Endothelial cell of umbilical vein (primary cell): ENCODE measurements at regions not wholly inside any gene's neighbourhood (a gene's known extent, or its start where the extent isn't known, plus 50 kb on each side); places are given as distances from the start of the nearest gene placed in this dataset.

Experiments
- BruUV-seq: library from RNA; stranded (reverse); fragments of 400-500 nt; replicated peaks from 2 replicates; lab custom pipeline; 2021; lab: Mats Ljungman, UMichigan
- CTCF ChIA-PET: fragments of 300-600, 350-600 bp; sonication (Branson Sonifier 250); formaldehyde crosslinking; loops from one replicate; lab custom pipeline; 2021; ENCODE audit warnings: antibody characterized with exemption, inconsistent platforms; lab: Charles Lee
- POLR2A ChIA-PET: fragments of 300-600, 350-600 bp; sonication (Branson Sonifier 250); formaldehyde crosslinking; loops from one replicate; lab custom pipeline; 2021; ENCODE audit warnings: antibody characterized with exemption, inconsistent platforms; lab: Charles Lee
- DNase-seq: peaks from one replicate; pipeline ENCODE4 v3.0.0-alpha.2; 2011; ENCODE audit warnings: low read depth, low spot score
- FAIRE-seq: peaks from 2 replicates; lab custom pipeline; 2011; peaks lifted over from hg19 to GRCh38; lab: Jason Lieb, UNC
- H2AFZ ChIP-seq: 2 replicates; pipeline ENCODE4 v1.6.0; 2012; ENCODE audit warnings: low read depth, low read length, control low read depth, inconsistent platforms
- H3K27ac ChIP-seq: 2 replicates; pipeline ENCODE4 v1.5.1; 2011; ENCODE audit warnings: low read depth, mild to moderate bottlenecking, control low read depth, low read length, moderate library complexity; ENCODE audit not compliant: insufficient read depth
- H3K27me3 ChIP-seq, 2 experiments: 2 replicates each; pipeline versions ENCODE4 v1.6.0 to v1.6.1; 2011; ENCODE audit warnings: low read length in 2 of 2, mixed read lengths in 1 of 2; ENCODE audit not compliant: control insufficient read depth in 2 of 2, insufficient read depth in 2 of 2
- H3K36me3 ChIP-seq, 2 experiments: 2 replicates in 1 of 2; 3 replicates in 1 of 2; pipeline ENCODE4 v1.5.1; 2011; ENCODE audit warnings: low read length in 2 of 2, mild to moderate bottlenecking in 1 of 2, moderate library complexity in 1 of 2; ENCODE audit not compliant: control insufficient read depth in 2 of 2, insufficient read depth in 2 of 2; ENCODE audit errors: extremely low read depth in 1 of 2
- H3K4me1 ChIP-seq: 3 replicates; pipeline ENCODE4 v1.5.1; 2011; ENCODE audit warnings: mild to moderate bottlenecking, low read length; ENCODE audit not compliant: control insufficient read depth, insufficient read depth; ENCODE audit errors: extremely low read depth
- H3K4me2 ChIP-seq: 2 replicates; pipeline ENCODE4 v1.6.1; 2011; ENCODE audit warnings: low read length, control low read depth, mixed read lengths; ENCODE audit not compliant: insufficient read depth
- H3K4me3 ChIP-seq, 3 experiments: fragments of 200-600 bp in 1 of 3; sonication (generic), shearing (Covaris generic) in 1 of 3; replicated peaks in 1 of 3; 2 replicates each; pipeline ENCODE4 v1.5.1; 2011 to 2016; ENCODE audit warnings: control low read depth in 3 of 3, low read length in 3 of 3, mild to moderate bottlenecking in 2 of 3, inconsistent platforms in 1 of 3, low read depth in 1 of 3, moderate library complexity in 1 of 3; ENCODE audit not compliant: insufficient read depth in 1 of 3
- H3K79me2 ChIP-seq: 2 replicates; pipeline ENCODE4 v1.6.0; 2012; ENCODE audit warnings: low read length, inconsistent platforms; ENCODE audit not compliant: control insufficient read depth, insufficient read depth
- H3K9ac ChIP-seq: replicated peaks from 2 replicates; pipeline ENCODE3; 2011; ENCODE audit warnings: low read length, control low read depth; ENCODE audit not compliant: insufficient read depth; ENCODE audit errors: extremely low read depth
- H3K9me1 ChIP-seq: replicated peaks from 3 replicates; pipeline ENCODE4 v1.6.0; 2011; ENCODE audit warnings: mild to moderate bottlenecking, low read length; ENCODE audit not compliant: control insufficient read depth, insufficient read depth; ENCODE audit errors: extremely low read depth
- H3K9me3 ChIP-seq: replicated peaks from 2 replicates; pipeline ENCODE4 v1.5.1; 2012; ENCODE audit warnings: low read length, inconsistent platforms; ENCODE audit not compliant: control insufficient read depth, insufficient read depth
- H4K20me1 ChIP-seq: replicated peaks from 2 replicates; pipeline ENCODE3; 2011; ENCODE audit warnings: mild to moderate bottlenecking, low read length; ENCODE audit not compliant: control insufficient read depth, insufficient read depth; ENCODE audit errors: extremely low read depth
- FOS ChIP-seq: IDR thresholded peaks from 2 replicates; pipeline ENCODE4 v1.6.1; 2011; ENCODE audit warnings: mild to moderate bottlenecking, low read length, moderate library complexity, borderline replicate concordance; ENCODE audit not compliant: insufficient read depth
- JUN ChIP-seq: IDR thresholded peaks from 2 replicates; pipeline ENCODE4 v1.6.1; 2011; ENCODE audit warnings: borderline replicate concordance, low read depth; ENCODE audit not compliant: insufficient read length, insufficient read depth
- MYC ChIP-seq: IDR thresholded peaks from one replicate; pipeline ENCODE4 v1.6.1; 2011; ENCODE audit warnings: mild to moderate bottlenecking, low read depth, low read length
- POLR2AphosphoS5 ChIP-seq: IDR thresholded peaks from 2 replicates; pipeline ENCODE4 v1.6.1; 2012; ENCODE audit warnings: low read depth, mild to moderate bottlenecking, control low read depth, low read length, moderate library complexity; ENCODE audit not compliant: insufficient read depth
- dilution Hi-C: fragments of 300-500 bp; cut with MboI; formaldehyde crosslinking; loops from one replicate; pipeline ENCODE4 v1.15.0; 2019; ENCODE audit warnings: low sequenced_read_pairs; ENCODE audit not compliant: extremely low pct_ligation_motif_present
- intact Hi-C: fragments of 100-400 bp; cut with micrococcal nuclease; formaldehyde crosslinking; loops from one replicate; pipeline ENCODE4 v1.10.0; 2022
- TF ChIP-seq, protein P1 (sequence below), 2 donors: IDR thresholded peaks; 1 replicate in 1 of 2; 2 replicates in 1 of 2; pipeline ENCODE4 v1.5.1; 2011; ENCODE audit warnings: low read length in 2 of 2, mild to moderate bottlenecking in 2 of 2, moderate library complexity in 2 of 2, control low read depth in 1 of 2, inconsistent platforms in 1 of 2, low read depth in 1 of 2; ENCODE audit not compliant: insufficient read depth in 1 of 2; ENCODE audit errors: extremely low read depth in 1 of 2
- TF ChIP-seq, protein P2 (sequence below): IDR thresholded peaks from 2 replicates; pipeline ENCODE4 v1.6.1; 2011; ENCODE audit not compliant: insufficient read depth, insufficient read length

DNA sequence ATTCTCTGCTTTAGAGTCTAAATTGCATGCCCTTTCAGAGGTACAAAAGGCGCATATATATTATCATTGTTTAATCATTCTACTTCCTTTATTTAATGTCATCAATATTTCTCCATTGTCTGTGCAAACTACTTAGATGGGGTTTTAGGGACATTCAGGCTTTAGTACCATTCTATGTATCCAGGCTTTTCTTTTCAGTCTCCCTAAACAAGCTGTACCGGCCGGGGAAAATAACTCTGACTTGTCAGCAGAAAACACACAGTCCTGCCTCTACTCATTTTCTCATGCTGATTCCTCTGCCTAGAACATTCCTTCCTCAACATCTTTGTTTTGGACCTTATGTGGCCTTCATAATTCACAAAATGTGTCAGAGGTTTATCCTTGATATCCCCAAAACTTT, 392.1 kb upstream of the DAB2 start:
- no peaks in the 10 kb centered on the region for H3K27me3 ChIP-seq
- dilution Hi-C loops (no loop called here), intact Hi-C loops (no loop called here)
- CTCF ChIA-PET, result no interaction called here
- no peaks in the 10 kb centered on the region for H3K79me2 ChIP-seq
- H3K36me3 ChIP-seq, result no peaks in the 10 kb centered on the region
- DNase-seq (no peak), FAIRE-seq (no peak)
- no peak overlapping the region for H3K27ac ChIP-seq
- no peak overlapping the region for H3K9ac ChIP-seq
- POLR2A ChIA-PET, result no interaction called here
- H4K20me1 ChIP-seq, result no peaks in the 10 kb centered on the region
- no peaks in the 10 kb centered on the region for H3K9me1 ChIP-seq
- no peak overlapping the region for H3K4me3 ChIP-seq
- BruUV-seq, result no TSS peak
- TF ChIP-seq, protein P1, sequence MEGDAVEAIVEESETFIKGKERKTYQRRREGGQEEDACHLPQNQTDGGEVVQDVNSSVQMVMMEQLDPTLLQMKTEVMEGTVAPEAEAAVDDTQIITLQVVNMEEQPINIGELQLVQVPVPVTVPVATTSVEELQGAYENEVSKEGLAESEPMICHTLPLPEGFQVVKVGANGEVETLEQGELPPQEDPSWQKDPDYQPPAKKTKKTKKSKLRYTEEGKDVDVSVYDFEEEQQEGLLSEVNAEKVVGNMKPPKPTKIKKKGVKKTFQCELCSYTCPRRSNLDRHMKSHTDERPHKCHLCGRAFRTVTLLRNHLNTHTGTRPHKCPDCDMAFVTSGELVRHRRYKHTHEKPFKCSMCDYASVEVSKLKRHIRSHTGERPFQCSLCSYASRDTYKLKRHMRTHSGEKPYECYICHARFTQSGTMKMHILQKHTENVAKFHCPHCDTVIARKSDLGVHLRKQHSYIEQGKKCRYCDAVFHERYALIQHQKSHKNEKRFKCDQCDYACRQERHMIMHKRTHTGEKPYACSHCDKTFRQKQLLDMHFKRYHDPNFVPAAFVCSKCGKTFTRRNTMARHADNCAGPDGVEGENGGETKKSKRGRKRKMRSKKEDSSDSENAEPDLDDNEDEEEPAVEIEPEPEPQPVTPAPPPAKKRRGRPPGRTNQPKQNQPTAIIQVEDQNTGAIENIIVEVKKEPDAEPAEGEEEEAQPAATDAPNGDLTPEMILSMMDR (IDR thresholded peaks at IDR 0.05; ENCODE audit: extremely low read depth in 1 of 2, insufficient read depth in 1 of 2, low read depth in 1 of 2, low read length in 2 of 2), result no peak
- TF ChIP-seq MYC (no peak), JUN (no peak), POLR2AphosphoS5 (no peak), FOS (no peak)
- TF ChIP-seq, protein P2, sequence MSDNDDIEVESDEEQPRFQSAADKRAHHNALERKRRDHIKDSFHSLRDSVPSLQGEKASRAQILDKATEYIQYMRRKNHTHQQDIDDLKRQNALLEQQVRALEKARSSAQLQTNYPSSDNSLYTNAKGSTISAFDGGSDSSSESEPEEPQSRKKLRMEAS, result no peak
- no peak overlapping the region for H3K4me2 ChIP-seq
- no peak overlapping the region for H2AFZ ChIP-seq
- no peaks in the 10 kb centered on the region for H3K9me3 ChIP-seq
- no peaks in the 10 kb centered on the region for H3K4me1 ChIP-seq
